Suprapubic skin (tissue), 3 donors: ENCODE measurements at regions not wholly inside any gene's neighbourhood (a gene's known extent, or its start where the extent isn't known, plus 50 kb on each side); places are given as distances from the start of the nearest gene placed in this dataset.

ENCODE experiments used
- CTCF ChIP-seq, 2 donors: fragments of 200-600 bp in 1 of 2; fragments of 450-650 bp in 1 of 2; sonication (generic) in 1 of 2; IDR thresholded peaks; one replicate each; pipeline ENCODE4 v1.5.1; 2016 to 2019; ENCODE audit warnings: antibody characterized with exemption in 2 of 2, mild to moderate bottlenecking in 1 of 2, moderate library complexity in 1 of 2
- EP300 ChIP-seq: sonication (generic); formaldehyde crosslinking; IDR thresholded peaks from one replicate; pipeline ENCODE4 v1.6.1; 2017; ENCODE audit warnings: antibody characterized with exemption

GRCh38 chrY:7358103-7358752, 446.7 kb upstream of the AMELY start:
- TF ChIP-seq CTCF (IDR thresholded peaks at IDR 0.05), result no peak
- no peak for TF ChIP-seq EP300
